ENCODE measurements at regions not wholly inside any gene's neighbourhood (a gene's known extent, or its start where the extent isn't known, plus 50 kb on each side); places are given as distances from the start of the nearest gene placed in this dataset.
A peak's percentile ranks its signal among the peaks of the same experiment; 100 is the strongest.

- H3K27me3 Mint-ChIP-seq (ENCODE audit: unreplicated experiment), result no peaks in the 10 kb centered on the region
- no peaks in the 10 kb centered on the region for H3K36me3 Mint-ChIP-seq (ENCODE audit: low read depth, unreplicated experiment)
- H3K9me3 Mint-ChIP-seq (ENCODE audit: unreplicated experiment), result no peaks in the 10 kb centered on the region
- no peak overlapping the region for H3K4me3 Mint-ChIP-seq (ENCODE audit: unreplicated experiment)
- H3K4me1 Mint-ChIP-seq (ENCODE audit: unreplicated experiment), result no peaks in the 10 kb centered on the region
- H3K27ac Mint-ChIP-seq (ENCODE audit: unreplicated experiment), result no peak overlapping the region
- no peak for TF ChIP-seq CTCF (IDR thresholded peaks at IDR 0.05; ENCODE audit: unreplicated experiment)
- DNase-seq (ENCODE audit: low spot score), result no peak
These were observed 130.7 kb upstream of the RCN1 start for GRCh38 chr11:31960126-31960525.

- no peaks in the 10 kb centered on the region for H3K4me1 Mint-ChIP-seq (ENCODE audit: unreplicated experiment)
- no peak for TF ChIP-seq CTCF (IDR thresholded peaks at IDR 0.05; ENCODE audit: unreplicated experiment)
- H3K4me3 Mint-ChIP-seq (ENCODE audit: unreplicated experiment), result no peak overlapping the region
- no peaks in the 10 kb centered on the region for H3K27me3 Mint-ChIP-seq (ENCODE audit: unreplicated experiment)
- DNase-seq (ENCODE audit: low spot score), result no peak
- H3K9me3 Mint-ChIP-seq (ENCODE audit: unreplicated experiment), result no peaks in the 10 kb centered on the region
- H3K27ac Mint-ChIP-seq (ENCODE audit: unreplicated experiment), result no peak overlapping the region
- H3K36me3 Mint-ChIP-seq (ENCODE audit: low read depth, unreplicated experiment), result no peaks in the 10 kb centered on the region
These were observed 131.2 kb upstream of the RCN1 start for GRCh38 chr11:31959716-31960115.

GRCh38 chr11:31958076-31958735 lies 132.7 kb upstream of the RCN1 start:
- Mint-ChIP-seq H3K36me3 (ENCODE audit: low read depth, unreplicated experiment) (no peaks in the 10 kb centered on the region), H3K4me1 (ENCODE audit: unreplicated experiment) (no peaks in the 10 kb centered on the region), H3K9me3 (ENCODE audit: unreplicated experiment) (no peaks in the 10 kb centered on the region), H3K27ac (ENCODE audit: unreplicated experiment) (no peak overlapping the region), H3K27me3 (ENCODE audit: unreplicated experiment) (no peaks in the 10 kb centered on the region), H3K4me3 (ENCODE audit: unreplicated experiment) (no peak overlapping the region)
- DNase-seq (ENCODE audit: low spot score), result peak; percentile 84
- TF ChIP-seq CTCF (IDR thresholded peaks at IDR 0.05; ENCODE audit: unreplicated experiment), result peak; percentile 84

GRCh38 chr11:31957674-31958073 lies 133.2 kb upstream of the RCN1 start:
- Mint-ChIP-seq H3K9me3 (ENCODE audit: unreplicated experiment) (no peaks in the 10 kb centered on the region), H3K27ac (ENCODE audit: unreplicated experiment) (no peak overlapping the region), H3K27me3 (ENCODE audit: unreplicated experiment) (no peaks in the 10 kb centered on the region), H3K4me3 (ENCODE audit: unreplicated experiment) (no peak overlapping the region), H3K36me3 (ENCODE audit: low read depth, unreplicated experiment) (no peaks in the 10 kb centered on the region), H3K4me1 (ENCODE audit: unreplicated experiment) (no peaks in the 10 kb centered on the region)
- no peak for TF ChIP-seq CTCF (IDR thresholded peaks at IDR 0.05; ENCODE audit: unreplicated experiment)
- DNase-seq (ENCODE audit: low spot score), result no peak

- Mint-ChIP-seq H3K27ac (ENCODE audit: unreplicated experiment) (no peak overlapping the region), H3K36me3 (ENCODE audit: low read depth, unreplicated experiment) (no peaks in the 10 kb centered on the region), H3K9me3 (ENCODE audit: unreplicated experiment) (no peaks in the 10 kb centered on the region), H3K4me3 (ENCODE audit: unreplicated experiment) (no peak overlapping the region), H3K4me1 (ENCODE audit: unreplicated experiment) (no peaks in the 10 kb centered on the region), H3K27me3 (ENCODE audit: unreplicated experiment) (no peaks in the 10 kb centered on the region)
- no peak for DNase-seq (ENCODE audit: low spot score)
- TF ChIP-seq CTCF (IDR thresholded peaks at IDR 0.05; ENCODE audit: unreplicated experiment), result no peak
These were observed 134.6 kb upstream of the RCN1 start for GRCh38 chr11:31956310-31956709.

Measured in endothelial cell (in vitro differentiated cells).